RWPE1 (cell line): ENCODE measurements at regions not wholly inside any gene's neighbourhood (a gene's known extent, or its start where the extent isn't known, plus 50 kb on each side); places are given as distances from the start of the nearest gene placed in this dataset.
A peak's percentile ranks its signal among the peaks of the same experiment; 100 is the strongest.
"Not testable (repeated sequence)": the region's sequence is repeated elsewhere in the genome, so short reads cannot be mapped to it uniquely, and the experiment has no call there.

Experiments
- CTCF ChIA-PET: fragments of 350-600 bp; sonication (Branson Sonifier 250); formaldehyde crosslinking; extraction: SDS; loops from one replicate; lab custom pipeline; 2021; lab: Yijun Ruan, JAX
- POLR2A ChIA-PET: fragments of 400-600 bp; formaldehyde crosslinking; extraction: SDS; loops from one replicate; lab custom pipeline; 2020; ENCODE audit warnings: antibody characterized with exemption; ENCODE audit not compliant: low non-redundant PET; lab: Yijun Ruan, JAX
- DNase-seq: peaks from one replicate; pipeline ENCODE4 v3.0.0; 2012; ENCODE audit warnings: low spot score
- H3K27ac ChIP-seq: fragments of 450-650 bp; 2 replicates; pipeline ENCODE4 v1.5.1; 2017
- CTCF ChIP-seq: fragments of 450-650 bp; conservative IDR thresholded peaks from 2 replicates; pipeline ENCODE4 v1.5.1; 2017; ENCODE audit warnings: low read depth, mild to moderate bottlenecking

GRCh38 chr3:75248974-75249373, 415.2 kb upstream of the FRG2C start:
- no peak for TF ChIP-seq CTCF
- H3K27ac ChIP-seq = no peak overlapping the region
- no peak for DNase-seq
- ChIA-PET CTCF (no interaction called here), POLR2A (no interaction called here)

- CTCF ChIA-PET = no interaction called here
- TF ChIP-seq CTCF = no peak
- H3K27ac ChIP-seq = no peak overlapping the region
- no peak for DNase-seq
- POLR2A ChIA-PET = no interaction called here
Observed at GRCh38 chr3:75254685-75255084, 409.4 kb upstream of the FRG2C start.

GRCh38 chr3:75258825-75259683, 405.1 kb upstream of the FRG2C start:
- H3K27ac ChIP-seq, POLR2A ChIA-PET: not testable (repeated sequence)
- TF ChIP-seq CTCF = peak; percentile 45
- DNase-seq = peak; percentile 1
- CTCF ChIA-PET = interaction anchor here (0.6 kb wide), 2 partner anchors 321 to 1574 kb away, joined by 3 to 4 read pairs; no protein-coding TSS in a partner anchor

- DNase-seq, CTCF ChIA-PET, H3K27ac ChIP-seq, POLR2A ChIA-PET: not testable (repeated sequence)
Observed at GRCh38 chr3:75260975-75261374, 403.2 kb upstream of the FRG2C start.

- POLR2A ChIA-PET = no interaction called here
- CTCF ChIA-PET = no interaction called here
- no peak for TF ChIP-seq CTCF
Observed at GRCh38 chr3:75262661-75263060, 401.5 kb upstream of the FRG2C start.

GRCh38 chr3:75265897-75266296, 398.2 kb upstream of the FRG2C start:
- no peak overlapping the region for H3K27ac ChIP-seq
- POLR2A ChIA-PET = no interaction called here
- CTCF ChIA-PET = no interaction called here
- TF ChIP-seq CTCF = no peak
- no peak for DNase-seq

More at GRCh38 chr3:75262661-75263060, 401.5 kb upstream of the FRG2C start:
- no peak overlapping the region for H3K27ac ChIP-seq
- DNase-seq = no peak

GRCh38 chr3:75268576-75268975, 395.6 kb upstream of the FRG2C start:
- CTCF ChIA-PET, POLR2A ChIA-PET, DNase-seq, H3K27ac ChIP-seq: not testable (repeated sequence)

- POLR2A ChIA-PET, DNase-seq, H3K27ac ChIP-seq, CTCF ChIA-PET: not testable (repeated sequence)
Observed at GRCh38 chr3:75272237-75272636, 391.9 kb upstream of the FRG2C start.
